Brain microvascular endothelial cell (primary cell): ENCODE measurements at regions not wholly inside any gene's neighbourhood (a gene's known extent, or its start where the extent isn't known, plus 50 kb on each side); places are given as distances from the start of the nearest gene placed in this dataset.

ENCODE experiments used
- DNase-seq: peaks from one replicate; pipeline ENCODE4 v3.0.0-alpha.2; 2020
- H3K27ac ChIP-seq: fragments of 250-450 bp; sonication (Bioruptor Pico); 2 replicates; pipeline ENCODE4 v1.5.1; 2020; ENCODE audit warnings: mild to moderate bottlenecking, moderate library complexity
- H3K27me3 ChIP-seq: fragments of 250-450 bp; sonication (Bioruptor Pico); replicated peaks from 2 replicates; pipeline ENCODE4 v1.5.1; 2020; ENCODE audit warnings: mild to moderate bottlenecking
- H3K36me3 ChIP-seq: fragments of 250-450 bp; sonication (Bioruptor Pico); replicated peaks from 2 replicates; pipeline ENCODE4 v1.5.1; 2020; ENCODE audit warnings: mild to moderate bottlenecking
- H3K4me3 ChIP-seq: 2 replicates; pipeline ENCODE4 v1.5.1; 2011; ENCODE audit warnings: low read depth, mild to moderate bottlenecking, control low read depth, low read length, moderate library complexity
- CTCF ChIP-seq: IDR thresholded peaks from 2 replicates; pipeline ENCODE4 v1.5.1; 2011; ENCODE audit warnings: low read depth, mild to moderate bottlenecking, moderate library complexity, low read length, control low read depth, inconsistent platforms; ENCODE audit errors: missing control alignments
- in situ Hi-C: cut with HindIII; loops from 2 replicates; pipeline ENCODE4 v1.10.0; 2017; ENCODE audit warnings: low sequenced_read_pairs, low pct_ligation_motif_present

- no peak for DNase-seq
- no peak overlapping the region for H3K4me3 ChIP-seq
- in situ Hi-C loops = no loop called here
- H3K36me3 ChIP-seq = no peaks in the 10 kb centered on the region
- TF ChIP-seq CTCF = no peak
- H3K27me3 ChIP-seq = no peaks in the 10 kb centered on the region
- H3K27ac ChIP-seq = no peak overlapping the region
Observed at GRCh38 chr16:88318051-88318450, 64.7 kb upstream of the ZNF469 start.

- TF ChIP-seq CTCF = no peak
- in situ Hi-C loops = no loop called here
- DNase-seq = no peak
Observed at GRCh38 chr16:88318521-88318920, 64.2 kb upstream of the ZNF469 start.

GRCh38 chr16:88319116-88319965 is 63.4 kb upstream of the ZNF469 start:
- DNase-seq = no peak
- Histone ChIP-seq H3K27ac (no peak overlapping the region), H3K4me3 (no peak overlapping the region), H3K27me3 (no peaks in the 10 kb centered on the region), H3K36me3 (no peaks in the 10 kb centered on the region)
- in situ Hi-C loops = no loop called here
- no peak for TF ChIP-seq CTCF

More at GRCh38 chr16:88318521-88318920, 64.2 kb upstream of the ZNF469 start:
- Histone ChIP-seq H3K27ac (no peak overlapping the region), H3K27me3 (no peaks in the 10 kb centered on the region), H3K4me3 (no peak overlapping the region), H3K36me3 (no peaks in the 10 kb centered on the region)

GRCh38 chr16:88320947-88321634 is 61.7 kb upstream of the ZNF469 start:
- in situ Hi-C loops = no loop called here
- no peak for TF ChIP-seq CTCF
- Histone ChIP-seq H3K27ac (no peak overlapping the region), H3K36me3 (no peaks in the 10 kb centered on the region), H3K27me3 (no peaks in the 10 kb centered on the region), H3K4me3 (no peak overlapping the region)
- DNase-seq = no peak

GRCh38 chr16:88321635-88322499 is 60.9 kb upstream of the ZNF469 start:
- Histone ChIP-seq H3K36me3 (no peaks in the 10 kb centered on the region), H3K27ac (no peak overlapping the region), H3K27me3 (no peaks in the 10 kb centered on the region), H3K4me3 (no peak overlapping the region)
- in situ Hi-C loops = no loop called here
- TF ChIP-seq CTCF = no peak
- no peak for DNase-seq
